SIG-M5 treated with dmso at 0.1 percent for 504 hours (cell line): ENCODE measurements at regions not wholly inside any gene's neighbourhood (a gene's known extent, or its start where the extent isn't known, plus 50 kb on each side); places are given as distances from the start of the nearest gene placed in this dataset.

Experiments
- DNase-seq: peaks from one replicate; lab custom pipeline; 2025; ENCODE audit not compliant: unreplicated experiment; lab: John Stamatoyannopoulos, UW

DNA sequence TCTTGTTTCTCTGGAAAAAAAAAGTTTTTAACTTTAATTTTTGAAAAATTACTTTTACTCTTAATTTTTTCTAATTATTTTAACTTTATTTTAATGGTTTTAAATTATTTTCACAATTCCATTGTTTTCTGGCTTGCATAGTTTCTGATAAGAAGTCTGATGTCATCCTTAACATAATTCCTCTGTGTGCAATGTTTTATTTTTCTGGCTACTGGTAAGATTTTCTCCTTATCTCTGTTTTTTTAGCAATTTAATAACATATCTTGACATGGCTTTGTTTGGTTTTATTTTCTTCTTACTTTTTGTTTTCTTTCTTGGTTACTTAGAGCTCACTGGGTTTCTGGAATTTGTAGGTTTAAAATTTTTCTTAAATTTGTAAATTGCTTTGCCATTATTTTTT lies 114.8 kb downstream of the TBXT start:
- no peak for DNase-seq

DNA sequence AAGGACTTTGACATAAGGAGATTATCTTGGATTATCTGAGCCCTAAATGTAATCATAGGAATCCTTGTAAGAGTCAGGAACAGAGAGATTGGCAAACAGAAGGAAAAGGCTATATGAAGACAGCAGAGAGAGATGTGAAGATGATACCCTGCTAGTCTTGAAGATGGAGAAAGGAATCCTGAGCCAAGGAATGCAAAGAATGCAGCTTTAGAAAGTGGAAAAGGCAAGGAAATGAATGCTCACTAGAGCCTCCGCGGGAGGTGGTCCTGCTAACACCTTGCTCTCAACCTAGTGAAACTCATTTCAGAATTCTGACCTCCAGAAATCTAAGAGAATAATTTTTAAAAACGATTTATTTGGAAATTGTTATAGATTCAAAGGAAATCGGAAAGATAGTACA lies 117.1 kb downstream of the TBXT start:
- no peak for DNase-seq

DNA sequence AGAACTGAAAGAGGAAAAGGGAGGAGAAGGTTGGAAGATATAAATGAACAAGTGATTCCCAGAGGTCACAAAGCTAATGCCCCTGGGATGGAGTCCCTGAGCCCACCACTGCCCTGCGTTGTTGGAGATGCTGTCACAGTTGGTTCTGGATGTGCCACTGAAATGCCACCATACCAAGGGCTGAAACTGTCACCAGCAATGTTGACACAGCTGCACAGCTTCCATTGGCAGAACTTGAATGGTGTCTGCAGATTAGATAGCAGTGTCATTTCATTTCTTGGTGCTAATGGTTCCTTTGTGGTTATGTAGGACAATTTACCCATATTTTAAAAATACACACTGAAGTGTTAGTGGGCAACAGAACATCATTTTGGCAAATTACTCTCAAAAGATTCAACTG lies 120.7 kb downstream of the TBXT start:
- no peak for DNase-seq

DNA sequence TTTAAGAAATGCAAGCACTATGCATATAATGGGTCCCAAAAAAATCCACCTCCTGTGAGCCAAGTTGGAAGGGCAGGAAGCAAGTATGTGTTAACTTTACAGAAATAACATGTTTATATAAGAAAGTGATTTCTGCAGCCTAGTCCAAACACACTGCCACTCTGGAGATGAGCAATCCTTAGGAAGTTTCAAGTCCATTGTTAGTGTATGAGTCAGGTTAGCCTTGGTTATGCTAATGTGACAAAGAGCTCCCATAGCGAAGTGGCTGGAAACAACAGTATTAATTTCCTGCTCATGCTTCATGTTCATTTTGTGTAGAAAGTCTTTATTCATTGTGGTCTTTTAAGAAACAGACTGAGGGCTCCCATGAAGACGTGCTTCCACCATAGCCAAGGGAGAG lies 121.4 kb downstream of the TBXT start:
- no peak for DNase-seq

DNA sequence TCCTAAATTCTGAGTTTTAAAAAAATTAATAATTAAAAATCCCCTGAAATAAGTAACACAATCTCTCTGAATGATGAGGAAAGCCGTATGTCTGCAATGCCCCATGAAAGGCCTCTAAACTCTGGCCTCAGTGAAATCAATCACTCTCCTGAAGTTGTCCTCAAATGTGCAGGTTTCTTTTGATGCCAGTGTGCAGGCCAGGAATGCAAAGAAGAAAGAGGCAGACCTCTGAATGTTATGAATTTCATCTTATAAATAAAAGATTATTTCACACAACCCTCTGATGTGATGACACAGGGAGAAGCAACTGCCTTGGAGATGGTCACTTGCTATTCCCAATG lies 121.8 kb downstream of the TBXT start:
- DNase-seq = no peak

DNA sequence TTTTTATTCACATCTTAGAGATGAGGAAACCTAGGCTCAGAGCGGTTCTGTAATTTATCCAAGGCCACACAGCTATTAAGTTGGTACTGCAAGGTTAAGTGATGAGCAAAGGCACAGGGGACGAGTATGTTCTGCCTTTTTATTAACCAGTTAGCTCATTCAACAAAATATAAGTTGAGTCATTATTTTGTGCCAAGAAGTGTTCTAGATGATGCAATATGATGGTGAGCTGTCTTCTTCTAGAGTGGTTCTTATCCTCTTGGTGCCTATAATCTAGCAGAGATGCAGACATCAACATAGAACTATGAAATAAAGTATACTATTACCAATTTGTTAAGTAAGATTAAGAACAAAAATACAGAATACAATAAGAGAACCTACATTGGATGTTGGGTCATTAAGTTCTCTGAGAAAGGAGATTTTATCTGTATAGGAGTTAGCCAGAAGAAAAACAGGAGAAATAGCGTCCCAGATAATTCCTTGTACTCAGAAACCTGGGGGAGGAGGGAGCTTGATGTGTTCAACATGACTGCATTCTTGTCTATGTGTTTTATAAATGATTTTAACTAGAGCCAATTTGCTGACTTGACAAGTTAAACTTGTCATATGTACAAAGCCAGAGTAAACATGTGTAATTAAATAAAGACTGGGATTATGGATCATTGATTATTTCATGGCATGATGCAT lies 122.3 kb downstream of the TBXT start:
- no peak for DNase-seq

DNA sequence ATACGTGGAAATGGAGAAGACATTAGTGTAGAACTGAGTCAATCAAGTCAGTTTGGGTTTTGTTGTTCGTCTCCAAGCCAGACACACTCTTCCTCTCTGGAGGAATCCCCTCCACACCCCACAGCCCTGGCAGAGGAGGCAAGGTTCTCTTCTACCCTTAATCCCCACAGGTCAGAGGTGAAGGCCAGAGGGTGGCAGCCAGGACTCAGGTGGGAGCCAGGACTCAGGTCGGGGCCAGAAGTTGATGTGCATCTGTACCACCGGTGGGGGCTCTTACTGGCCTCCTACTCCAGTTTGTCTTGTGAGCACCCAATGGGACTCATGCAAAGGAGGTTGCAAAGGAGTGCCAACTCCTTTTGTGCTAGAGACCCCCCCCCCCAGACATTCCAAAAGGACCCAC lies 126.4 kb downstream of the TBXT start:
- no peak for DNase-seq

DNA sequence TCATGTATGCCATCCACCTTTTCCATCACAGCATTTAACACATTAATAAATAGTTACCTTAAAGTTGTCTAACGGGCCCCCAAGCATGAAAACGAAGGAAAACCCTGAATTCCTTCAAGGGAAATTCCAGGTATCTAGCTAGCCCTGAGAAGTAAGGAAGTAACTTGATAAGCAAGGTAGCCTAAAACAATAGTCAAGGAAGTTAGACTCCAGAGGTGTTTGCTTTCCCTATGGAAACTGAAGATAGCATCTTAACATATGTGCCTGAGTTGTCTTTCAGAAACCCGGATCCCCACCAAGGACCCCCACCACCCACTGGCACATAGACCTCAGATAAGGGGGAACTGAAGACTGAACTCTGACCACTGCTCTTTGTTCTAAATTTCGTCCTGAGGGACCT lies 127.4 kb downstream of the TBXT start:
- DNase-seq = no peak

DNA sequence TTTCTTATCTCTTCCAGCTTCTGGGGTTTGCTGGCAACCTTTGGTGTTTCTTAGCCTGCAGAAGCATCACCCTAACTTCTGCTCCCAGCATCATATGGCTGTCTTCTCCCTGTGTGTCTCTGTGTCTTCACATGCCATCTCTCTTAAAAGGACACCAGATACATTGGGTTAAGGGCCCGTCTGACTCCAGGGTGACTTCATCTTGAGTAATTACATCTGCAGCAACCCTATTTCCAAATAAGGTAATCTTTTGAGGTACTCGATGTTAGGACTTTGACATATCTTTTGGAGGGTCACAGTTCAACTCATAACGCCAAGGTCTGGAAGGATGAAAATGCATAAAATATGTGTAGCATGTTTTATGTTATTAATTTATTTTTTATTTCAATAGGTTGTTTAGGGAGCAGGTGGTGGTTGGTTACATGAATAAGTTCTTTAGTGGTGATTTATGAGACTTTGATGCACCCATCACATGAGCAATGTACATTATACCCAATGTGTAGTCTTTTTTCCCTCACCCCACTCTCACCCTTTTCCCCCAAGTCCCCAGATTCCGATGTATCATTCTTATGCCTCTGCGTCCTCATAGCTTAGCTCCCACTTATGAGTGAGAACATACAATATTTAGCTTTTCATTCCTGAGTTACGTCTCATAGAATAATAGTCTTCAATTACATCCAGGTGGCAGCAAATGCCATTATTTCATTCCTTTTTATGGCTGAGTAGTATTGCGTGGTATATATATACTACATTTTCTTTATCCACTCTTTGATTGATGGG lies 131.1 kb downstream of the TBXT start:
- DNase-seq = no peak

DNA sequence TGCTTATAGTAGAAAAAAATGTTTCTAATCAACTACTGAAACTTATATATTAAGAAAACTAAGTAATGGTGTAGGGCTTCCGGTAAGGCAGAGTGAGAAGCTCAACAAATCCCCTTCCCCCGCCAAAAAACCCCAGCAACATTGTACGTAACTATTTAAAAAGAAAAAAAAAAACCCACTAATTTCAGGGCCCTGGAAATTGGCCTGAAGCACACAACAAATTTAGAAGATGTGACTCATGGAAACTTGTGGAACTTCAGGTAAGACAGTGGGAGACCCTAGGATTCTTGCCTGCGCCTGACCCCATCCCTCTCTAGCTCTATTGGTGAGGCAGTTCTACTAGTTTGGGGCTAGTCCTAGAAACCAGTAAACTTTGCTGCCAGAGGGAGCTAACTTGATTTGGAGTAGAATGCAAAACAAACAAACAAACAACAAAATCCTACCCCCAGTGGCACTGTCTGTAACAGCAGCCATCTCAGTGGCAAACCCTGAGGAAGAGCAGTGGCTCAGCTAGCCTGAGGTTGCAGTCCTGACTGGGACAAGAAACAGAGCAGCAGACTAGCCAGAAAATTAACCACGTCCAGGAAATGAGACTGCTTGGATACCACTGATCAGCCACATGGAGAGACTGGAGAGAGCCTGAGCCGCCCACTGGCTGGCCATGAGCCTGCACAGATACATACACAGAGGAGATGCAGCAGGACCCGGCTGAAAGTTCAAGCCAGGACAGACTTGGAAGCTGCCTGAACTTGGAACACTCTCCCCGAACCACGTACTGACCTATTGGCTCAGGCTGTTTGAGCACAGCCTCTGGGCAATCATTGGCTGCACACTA lies 135.1 kb downstream of the TBXT start:
- no peak for DNase-seq

DNA sequence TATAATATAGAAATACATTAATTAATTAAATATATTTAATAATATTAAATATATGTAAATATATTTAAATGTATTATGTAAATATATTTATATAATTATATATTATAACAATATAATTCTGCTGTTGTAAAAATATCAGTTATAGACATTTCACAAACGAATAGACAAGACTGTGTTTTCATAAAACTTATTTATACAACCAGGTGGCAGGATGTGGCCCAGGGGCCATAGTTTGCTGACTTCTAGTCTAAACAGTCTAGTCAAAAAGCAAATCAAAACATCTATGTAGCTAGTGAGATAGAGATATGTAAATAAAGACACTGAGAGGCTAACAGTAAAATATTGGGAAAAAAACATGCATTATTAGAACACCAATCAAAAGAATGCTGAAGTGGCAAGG lies 136.4 kb downstream of the TBXT start:
- no peak for DNase-seq

DNA sequence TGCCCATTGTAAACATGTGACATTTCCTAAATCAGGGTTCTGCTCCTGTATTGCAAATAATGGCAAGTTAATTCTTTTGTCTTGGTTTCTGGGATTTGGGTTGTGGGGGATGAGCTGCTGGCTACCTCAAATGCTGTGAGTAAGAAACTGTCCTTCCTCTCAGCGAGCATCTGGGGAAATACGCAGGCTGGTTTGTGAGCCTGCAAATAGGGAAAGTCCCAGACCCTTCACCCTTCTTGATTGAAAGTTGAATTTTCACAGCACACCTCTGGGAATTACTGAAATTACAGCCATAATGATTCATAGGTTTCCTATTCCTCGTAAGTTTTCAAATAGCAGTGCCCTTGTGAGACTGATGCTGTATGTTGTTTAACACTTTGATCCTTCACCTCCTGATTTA lies 138.1 kb downstream of the TBXT start:
- DNase-seq = no peak

DNA sequence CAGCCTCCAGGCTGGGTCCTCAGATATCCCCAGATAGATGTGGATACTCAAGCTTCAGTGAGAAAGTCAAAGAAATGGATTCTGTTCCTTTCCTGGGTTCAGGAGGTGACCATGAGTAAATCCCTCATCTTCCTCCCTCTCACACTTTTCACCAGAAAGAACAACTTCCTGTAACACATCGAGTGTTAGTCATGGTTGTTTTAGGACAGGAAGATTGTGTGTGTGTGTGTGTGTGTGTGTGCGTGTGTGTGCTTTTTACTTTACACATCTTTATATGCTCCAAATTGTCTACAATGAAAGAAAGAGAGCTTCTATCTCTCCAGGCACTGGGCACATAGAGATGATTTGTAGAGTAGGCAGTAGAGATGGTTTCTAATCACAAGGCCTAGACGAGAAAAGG lies 139.9 kb downstream of the TBXT start:
- no peak for DNase-seq

DNA sequence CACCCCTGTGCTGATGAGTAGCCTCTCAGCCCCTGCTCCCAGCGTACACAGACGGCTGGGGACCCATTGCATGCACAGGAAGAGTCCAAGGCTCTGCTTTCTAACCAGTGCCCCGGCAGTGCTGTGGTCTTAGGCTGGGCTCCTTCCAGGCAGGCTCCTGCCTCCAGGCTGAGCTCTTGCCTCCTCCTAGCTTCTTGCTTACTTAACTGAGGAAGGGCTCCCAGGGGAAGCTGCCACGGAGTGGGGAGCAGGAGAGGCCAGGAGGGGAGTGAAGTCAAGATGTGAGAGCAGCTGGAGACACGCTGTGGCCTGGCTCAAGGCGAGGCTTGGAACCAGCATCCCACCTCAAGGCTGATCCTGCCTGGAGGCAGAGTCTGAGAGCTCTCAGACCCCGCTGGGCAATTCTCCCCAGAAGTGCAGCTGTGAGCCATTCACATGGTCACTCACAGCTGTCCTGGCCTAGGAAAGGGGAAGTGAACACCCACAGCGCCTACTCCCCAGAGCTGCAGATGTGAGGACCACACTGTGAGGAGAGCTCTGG lies 141.0 kb downstream of the TBXT start:
- DNase-seq = no peak

DNA sequence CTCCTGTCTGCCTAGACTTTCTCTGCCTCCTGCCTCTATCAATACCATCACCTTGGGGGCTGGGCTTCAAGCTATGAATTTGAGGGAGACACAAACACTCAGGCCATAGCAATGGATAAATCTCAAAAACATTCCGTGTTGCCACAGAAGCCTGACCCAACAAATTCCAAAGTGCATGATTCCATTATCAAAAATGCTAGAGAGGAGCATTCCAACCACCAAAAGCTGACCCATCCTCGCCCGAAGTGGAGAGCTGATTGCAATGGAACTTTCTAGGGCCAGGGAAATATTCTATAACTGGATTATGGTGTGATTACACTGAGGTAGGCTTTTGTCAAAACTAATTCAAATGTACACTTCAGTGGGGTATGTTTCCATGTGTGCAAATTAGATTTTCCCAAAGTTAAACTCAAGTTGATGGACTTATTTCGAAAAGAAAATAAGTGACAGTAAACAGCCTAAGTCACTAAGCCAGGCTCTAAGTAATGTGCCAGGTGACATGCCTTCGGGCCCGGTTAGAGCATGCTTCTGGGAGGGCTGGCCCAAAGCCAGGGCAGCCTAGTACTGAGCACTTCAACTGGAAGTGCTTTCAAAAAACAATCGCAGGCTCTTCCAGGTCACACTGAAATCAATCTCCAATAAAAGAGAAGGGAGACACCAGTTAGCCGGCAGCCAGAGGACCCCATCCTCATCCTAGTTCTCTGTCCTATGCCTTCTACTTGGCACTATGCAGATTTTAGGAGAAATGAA lies 142.3 kb downstream of the TBXT start:
- DNase-seq = no peak

DNA sequence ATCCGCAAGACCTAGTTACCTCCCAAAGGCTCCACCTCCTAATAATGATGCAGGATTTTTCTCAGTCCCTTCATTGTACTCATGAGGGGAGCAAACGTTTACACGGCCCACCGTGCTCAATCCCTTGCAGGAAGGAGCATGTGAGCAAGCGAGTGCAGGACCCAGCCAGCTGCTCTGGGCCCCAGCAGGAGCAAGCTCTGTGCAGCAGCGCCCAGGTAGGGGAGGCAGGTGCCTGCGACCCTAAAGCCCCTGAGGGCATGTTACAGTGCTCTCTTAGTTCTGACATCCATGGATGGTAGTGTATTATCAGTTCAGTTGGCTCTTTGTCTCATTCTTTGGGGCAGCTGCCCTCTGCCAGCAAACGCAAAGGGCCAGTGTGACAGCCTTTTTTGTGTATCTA lies 143.4 kb downstream of the TBXT start:
- DNase-seq = no peak

DNA sequence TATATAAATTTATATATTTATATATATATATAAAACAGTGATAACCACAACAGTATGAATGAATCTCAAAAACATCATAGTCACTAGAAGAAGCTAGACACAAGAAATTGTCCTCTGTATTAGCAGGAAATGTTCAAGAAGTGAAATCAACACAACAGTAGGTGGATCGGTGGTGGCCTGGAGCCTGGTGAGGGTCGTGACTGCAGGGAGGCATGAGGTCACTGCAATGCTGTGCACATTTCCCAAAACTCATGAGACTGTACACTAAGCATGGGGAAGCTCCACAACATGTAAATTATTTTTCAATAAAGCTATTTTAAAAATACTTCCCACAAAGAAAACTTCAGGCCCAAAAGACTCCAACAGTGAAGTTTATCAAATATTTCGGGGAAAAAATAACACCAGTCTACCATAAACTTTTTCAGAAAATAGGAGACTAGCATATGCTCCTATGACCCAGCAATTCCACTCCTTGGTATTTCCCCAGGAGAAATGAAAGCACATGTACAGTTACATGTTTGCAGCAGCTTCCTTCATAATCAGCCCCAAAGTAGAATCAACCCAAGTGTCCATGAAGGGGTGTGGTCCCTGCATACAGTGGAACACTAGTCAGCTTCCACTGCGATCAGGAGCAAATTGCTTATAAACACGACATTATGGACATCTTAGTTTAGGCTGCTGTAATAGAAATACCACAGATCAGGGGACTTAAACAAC lies 144.2 kb downstream of the TBXT start:
- no peak for DNase-seq

DNA sequence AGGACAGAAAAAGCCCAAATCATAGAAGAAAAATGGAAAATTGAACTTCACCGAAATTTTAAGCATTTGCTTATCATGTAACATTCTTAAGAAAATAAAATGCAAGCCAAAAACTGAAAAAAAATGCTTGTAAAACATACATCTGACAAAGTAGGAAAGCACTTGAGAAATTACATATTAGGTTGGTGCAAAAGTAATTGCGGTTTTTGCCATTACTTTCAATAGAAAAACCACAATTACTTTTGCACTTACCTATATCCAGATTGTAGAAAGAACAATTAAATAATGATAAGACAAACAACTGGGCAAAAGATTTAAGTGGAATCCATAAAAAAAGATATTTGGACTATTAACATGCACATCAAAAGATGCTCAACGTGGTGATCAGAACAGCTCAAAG lies 146.2 kb downstream of the TBXT start:
- DNase-seq = no peak

DNA sequence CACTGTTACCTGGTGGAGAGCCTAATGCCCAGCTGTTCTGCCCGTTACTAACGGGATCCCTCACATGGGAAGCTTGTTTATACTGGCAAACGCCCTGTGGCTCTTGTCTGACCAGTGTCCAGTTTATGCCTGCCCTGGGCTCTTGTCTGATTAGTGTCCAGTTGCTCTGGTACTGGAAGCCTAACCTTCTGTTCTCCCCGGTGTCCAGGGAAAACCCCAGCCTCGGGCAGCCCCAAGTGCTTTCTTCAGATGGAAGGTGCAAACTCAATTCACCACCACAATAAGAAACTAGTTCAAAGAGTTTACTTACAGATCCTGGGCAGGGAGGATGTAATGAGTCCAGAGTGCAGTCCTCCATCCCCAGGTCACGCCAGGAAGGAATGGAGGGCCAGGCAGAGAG lies 148.4 kb downstream of the TBXT start:
- no peak for DNase-seq

DNA sequence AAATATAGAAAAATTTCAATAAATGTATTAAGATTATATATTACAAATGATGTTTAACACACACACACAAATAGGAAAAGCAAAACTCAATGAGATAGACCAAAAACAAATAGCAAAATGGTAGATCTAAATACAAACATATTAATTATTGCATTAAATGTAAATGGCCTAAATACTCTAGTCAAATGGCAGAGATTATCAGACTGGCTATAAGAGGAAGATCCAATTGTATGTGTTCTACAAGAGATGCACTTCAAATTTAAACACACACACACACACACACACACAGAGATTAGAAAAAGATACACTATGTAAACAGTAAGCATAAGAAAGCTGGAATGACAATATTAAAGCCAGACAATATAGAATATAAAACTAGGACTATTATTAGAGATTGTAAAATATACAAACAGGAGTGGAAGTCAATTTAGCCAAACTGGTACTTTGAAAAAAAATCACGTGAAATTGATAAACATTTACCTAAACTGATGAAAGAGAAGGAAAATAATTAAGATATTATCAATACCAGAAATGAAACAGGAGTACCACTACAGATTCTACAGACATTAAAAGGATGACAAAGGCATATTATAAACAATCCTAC lies 150.5 kb downstream of the TBXT start:
- no peak for DNase-seq
